HUDEP-2 (cell line): ENCODE measurements at regions not wholly inside any gene's neighbourhood (a gene's known extent, or its start where the extent isn't known, plus 50 kb on each side); places are given as distances from the start of the nearest gene placed in this dataset.
"Not testable (repeated sequence)": the region's sequence is repeated elsewhere in the genome, so short reads cannot be mapped to it uniquely, and the experiment has no call there.

Experiments
- DNase-seq, 76 experiments: peaks; one replicate each; lab custom pipeline; 2025; ENCODE audit not compliant: unreplicated experiment in 76 of 76; lab: John Stamatoyannopoulos, UW

- DNase-seq: no peak
These were observed 279.6 kb downstream of the NUAK1 start for GRCh38 chr12:105858981-105859710.

DNA sequence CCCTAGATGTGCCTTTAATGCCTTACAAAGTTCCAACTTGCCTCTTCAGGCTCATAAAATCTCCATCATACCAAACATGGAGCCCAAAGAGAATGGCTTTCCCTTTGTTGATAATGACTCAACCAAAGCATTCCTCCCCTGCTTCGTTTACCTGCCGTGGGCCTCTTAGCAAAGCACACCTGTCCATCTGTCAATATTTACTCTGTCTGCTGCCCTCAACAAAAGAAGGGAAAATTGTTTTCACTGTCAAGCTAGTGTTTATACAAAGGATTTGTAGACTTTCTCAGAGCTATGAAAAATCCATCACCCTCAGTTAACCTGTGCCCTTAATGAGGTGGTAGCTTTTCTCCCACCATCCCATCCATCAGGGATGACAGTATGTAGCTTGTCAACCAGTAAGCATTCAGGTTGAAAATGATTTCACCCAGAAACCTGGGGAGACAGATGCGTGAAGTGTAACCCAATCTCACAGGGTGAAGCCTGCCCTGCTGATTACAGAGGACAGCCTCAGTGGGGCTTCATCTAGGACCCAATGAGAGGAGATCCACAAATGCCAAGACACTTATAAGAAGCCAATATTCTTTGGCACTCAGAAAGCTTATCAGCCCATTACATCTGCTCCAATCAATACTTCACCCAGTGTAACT lies 278.1 kb downstream of the NUAK1 start:
- DNase-seq: no peak

DNA sequence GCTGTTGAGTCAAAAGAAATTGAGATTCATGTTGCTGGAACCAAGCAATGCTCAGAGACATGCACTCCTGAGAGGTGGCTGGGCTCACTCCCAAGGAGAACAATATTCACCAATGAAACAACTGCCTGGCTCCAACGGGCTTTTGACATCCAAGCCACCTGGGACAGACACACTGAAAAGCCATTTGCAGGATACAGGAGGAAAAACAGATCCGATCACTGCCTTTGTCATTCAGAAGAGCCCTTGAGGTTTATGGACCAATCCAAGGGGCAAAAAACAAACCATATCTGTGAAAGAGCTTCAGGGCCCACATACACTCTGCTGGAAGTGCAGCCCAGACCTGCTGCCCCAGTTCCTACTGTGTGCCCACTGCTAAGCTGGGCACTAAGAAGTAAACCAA lies 277.5 kb downstream of the NUAK1 start:
- DNase-seq: no peak

DNA sequence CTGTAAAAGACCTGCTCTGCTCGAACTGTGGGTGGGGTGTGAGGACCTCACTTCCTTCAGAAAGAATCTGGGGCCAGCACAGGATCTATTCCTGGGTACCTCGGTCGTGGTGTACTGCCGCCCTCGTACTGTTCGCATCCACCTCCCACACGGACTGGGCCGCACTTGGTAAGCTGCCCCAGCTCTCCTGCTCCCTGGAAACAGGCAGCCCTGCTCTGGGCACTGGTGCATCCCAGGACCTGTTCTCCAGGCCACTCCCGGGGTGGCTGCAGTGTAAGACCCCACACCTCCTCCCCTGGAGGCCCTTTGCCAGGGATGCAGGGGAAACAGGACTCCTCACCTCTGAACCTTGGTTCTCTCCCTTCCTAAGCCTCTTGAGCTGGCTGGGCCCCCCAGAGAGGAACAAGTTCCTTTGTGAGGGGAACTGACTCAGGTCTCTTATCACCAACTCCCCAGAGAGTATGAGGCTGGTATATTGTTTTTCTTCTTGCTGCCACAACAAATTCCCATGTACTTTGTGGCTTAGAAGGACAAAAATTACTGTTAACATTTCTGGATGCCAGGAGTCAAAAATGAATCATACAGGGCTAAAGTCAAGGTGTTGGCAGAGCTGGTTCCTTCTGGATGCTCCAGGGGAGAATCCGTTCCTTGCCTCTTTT lies 276.5 kb downstream of the NUAK1 start:
- no peak for DNase-seq

DNA sequence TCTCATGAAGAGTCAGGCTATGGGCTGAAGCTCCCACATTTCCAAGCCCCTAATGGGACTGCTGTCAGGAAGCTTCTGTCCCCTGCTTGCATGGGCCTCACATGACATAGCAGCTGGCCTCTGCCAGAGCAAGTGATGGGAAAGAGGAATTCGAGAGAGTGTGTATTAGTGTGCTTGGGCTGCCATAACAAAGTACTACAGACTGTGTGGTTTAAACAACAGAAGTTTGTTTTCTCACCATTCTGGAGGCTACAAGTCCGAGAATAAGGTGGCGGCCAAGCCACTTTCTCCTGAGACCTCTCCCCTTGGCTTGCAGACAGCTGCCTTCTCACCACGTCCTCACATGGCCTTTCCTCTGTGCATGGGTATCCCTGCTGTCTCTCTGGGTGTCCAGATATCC lies 274.4 kb downstream of the NUAK1 start:
- no peak for DNase-seq

DNA sequence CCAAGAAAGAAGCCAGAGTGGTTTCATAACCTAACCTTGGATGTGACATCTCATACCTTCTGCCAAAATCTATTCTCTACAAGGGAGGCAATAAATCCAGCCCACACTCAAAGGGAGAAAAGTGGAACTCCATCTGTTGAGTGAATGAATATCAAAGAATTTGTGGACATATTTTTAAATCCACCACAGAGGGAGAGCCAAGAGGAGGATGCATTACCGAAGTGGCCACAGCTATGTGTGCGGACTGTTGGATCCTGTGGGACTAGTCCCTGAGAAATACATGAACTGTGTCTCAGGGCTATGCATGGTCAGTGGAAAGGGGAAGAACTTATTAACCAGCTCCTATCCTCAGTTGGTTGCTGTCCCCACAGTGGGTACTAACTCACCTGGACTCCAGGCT lies 273.9 kb downstream of the NUAK1 start:
- no peak for DNase-seq

GRCh38 chr12:105865886-105866285 lies 272.9 kb downstream of the NUAK1 start:
- DNase-seq: no peak

DNA sequence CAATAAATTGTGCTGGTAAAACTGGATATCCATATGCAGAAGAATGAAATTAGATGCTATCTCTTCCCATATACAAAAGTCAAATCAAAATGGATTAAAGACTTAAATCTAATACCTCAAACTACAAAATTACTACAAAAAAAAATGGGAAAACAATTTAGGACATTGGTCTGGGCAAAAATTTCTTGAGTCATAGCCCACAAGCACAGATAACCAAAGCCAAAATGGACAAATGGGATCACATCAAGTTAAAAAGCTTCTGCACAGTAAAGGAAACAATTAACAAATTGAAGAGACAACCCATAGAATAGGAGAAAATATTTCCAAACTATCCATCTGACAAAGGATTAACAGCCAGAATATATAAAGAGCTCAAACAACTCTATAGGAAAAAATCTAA lies 264.6 kb downstream of the NUAK1 start:
- DNase-seq: no peak

DNA sequence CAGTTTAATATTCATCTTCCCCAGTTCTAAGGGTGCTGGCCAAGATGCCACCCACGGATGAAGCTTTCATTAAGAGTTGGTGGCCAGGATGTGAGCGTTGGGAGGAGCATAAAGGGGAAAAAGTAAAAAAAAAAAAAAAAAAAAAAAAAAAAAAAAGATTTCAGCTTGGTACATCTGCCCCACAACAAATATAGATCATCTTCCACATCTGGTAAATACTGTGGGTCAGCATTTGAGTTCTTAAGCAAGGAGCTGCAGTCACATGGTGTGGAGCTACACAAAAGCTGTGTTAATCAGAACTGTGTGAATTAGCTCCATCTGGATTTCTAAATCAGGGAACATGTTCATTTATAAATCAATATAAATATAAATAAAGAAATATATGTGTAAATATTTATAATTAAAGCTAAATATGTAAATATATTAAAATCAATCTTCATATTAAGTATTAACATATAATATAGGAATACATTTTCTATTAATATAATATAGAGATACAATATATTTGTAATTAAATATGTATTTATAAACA lies 262.3 kb downstream of the NUAK1 start:
- DNase-seq: no peak

GRCh38 chr12:105878964-105879363 lies 259.8 kb downstream of the NUAK1 start:
- no peak for DNase-seq

DNA sequence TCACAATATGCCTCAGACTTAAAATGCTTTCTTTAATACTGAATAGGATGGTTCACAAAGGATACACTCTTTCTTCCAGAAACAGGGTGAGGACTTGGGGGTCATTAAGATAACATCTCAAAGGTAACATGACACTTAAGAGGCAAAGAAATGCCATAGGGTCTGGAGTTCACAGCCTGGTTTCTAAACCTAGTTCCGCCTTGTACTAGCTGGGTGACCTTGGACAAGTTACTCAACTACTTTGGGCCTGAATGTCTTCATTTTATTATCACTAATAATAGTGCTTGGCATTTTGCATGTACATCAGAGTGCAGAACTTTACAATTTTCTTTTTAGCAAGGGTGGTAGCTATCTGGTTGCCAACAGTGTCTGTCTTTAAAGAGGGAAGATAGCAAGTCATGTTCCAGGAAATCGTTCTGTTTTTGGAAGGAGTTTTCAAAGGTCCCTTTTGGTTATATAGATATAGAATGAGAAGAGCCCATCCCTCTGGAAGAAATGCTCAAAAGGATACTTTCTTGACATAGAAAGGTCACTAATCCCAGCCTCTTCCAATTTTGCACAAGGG lies 257.8 kb downstream of the NUAK1 start:
- no peak for DNase-seq

DNA sequence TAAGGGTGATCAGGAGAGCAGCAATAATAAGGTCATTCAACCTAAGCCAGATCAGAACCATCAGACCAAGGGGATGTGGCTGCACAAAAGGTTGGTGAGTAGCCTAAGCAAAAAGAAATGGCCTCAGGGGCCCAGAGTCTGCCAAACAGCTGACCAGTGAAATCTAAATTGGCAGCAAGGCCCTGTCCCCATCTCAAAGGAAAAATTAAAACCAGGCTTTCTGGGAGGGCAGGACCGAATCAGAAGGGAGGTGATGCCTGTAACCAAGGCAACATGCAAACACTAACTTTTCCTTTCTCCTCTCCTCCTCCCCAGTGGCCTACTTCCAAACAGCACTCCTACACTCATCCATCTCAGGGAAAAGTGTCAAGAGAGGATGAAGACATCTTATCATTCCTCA lies 256.4 kb downstream of the NUAK1 start:
- no peak for DNase-seq

GRCh38 chr12:105887131-105887530 lies 251.6 kb downstream of the NUAK1 start:
- no peak for DNase-seq

GRCh38 chr12:105888696-105889095 lies 250.1 kb downstream of the NUAK1 start:
- no peak for DNase-seq

DNA sequence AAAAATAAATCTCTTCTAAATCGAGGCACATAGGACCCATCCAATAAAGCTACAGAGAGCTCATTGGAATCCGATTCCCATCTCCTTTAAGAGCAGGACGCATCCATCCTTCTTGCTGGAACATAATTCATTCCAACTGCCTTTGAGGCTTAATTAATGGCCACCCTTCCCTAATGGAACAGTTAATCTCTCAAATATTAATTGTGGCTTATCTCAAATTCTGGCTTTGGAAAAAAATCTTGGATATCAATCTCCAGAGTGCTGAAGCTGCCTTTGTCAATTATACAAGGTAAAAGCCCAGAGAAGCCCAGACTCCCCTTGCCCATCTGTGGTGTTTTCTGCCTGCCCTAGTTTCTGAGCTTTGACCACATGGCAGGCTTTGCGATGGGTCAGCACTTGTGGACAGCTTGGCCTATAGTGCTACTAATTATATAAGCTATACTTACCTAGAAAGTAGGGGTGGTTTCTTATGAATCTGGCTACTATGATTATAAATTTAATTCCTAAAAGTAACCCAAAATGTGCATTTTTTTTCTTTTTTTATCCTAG lies 246.3 kb downstream of the NUAK1 start:
- no peak for DNase-seq

DNA sequence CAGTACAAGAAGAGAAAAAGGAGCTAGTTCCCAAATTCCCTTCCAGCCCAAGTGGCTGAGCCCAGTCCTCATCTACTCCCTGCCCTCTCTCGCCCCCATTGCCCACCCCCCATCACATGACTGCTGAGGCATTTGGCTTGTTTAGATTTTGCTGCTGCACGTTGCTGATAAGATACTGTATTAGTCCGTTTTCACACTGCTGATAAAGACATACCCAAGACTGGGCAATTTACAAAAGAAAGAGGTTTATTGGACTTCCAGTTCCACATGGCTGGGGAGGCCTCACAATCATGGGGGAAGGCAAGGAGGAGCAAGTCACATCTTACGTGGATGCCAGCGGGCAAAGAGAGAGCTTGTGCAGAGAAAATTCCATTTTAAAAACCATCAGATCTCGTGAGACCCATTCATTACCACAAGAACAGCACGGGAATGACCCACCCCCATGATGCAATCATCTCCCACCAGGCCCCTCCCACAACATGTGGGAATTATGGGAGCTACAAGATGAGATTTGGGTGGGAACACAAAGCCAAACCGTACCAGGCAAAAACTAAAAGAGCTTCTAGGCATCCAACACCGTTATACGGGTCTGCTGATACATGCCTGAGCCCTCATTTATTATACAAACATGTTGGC lies 243.4 kb downstream of the NUAK1 start:
- DNase-seq: not testable (repeated sequence)

DNA sequence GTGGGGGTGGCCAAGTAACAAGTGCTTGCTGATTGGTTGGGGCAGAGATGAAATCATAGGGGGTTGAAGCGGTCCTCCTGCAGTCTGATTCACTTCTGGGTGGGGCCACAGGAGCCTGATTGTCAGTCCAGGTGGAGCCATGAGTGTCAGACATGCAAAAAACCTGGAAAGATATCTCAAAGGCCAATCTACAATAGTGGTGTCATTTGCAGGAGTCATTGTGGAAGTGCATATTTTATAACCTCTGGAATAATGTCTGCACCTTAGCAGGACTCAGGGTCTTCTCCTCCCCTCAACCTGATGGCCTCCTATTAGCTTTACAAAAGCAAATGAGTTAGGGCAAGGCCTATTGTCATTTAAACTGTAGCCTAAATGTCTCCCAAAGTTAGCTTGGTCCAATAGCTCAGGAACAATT lies 241.4 kb downstream of the NUAK1 start:
- no peak for DNase-seq

GRCh38 chr12:105898271-105898670 lies 240.5 kb downstream of the NUAK1 start:
- not testable (repeated sequence) for DNase-seq

GRCh38 chr12:105899589-105899988 lies 239.2 kb downstream of the NUAK1 start:
- DNase-seq: no peak

DNA sequence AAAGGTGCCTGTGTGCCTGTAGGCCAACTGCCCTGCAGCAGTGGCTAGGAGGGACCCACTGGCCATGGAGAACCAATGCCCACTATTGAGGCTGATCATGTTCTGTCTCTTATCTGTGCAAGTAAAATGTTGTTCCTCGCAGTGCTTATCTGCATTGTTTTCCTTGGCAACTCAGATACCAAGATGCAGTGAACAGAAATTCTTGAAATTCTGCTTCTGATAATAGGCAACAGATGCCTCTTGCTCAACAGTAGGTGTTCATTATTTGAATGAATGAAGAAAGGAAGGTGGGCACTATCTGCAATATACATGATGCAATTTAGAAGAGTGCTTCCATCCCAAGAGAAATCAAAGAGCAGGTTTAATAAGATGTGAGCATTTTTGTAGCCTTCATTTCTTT lies 232.2 kb downstream of the NUAK1 start:
- no peak for DNase-seq

DNA sequence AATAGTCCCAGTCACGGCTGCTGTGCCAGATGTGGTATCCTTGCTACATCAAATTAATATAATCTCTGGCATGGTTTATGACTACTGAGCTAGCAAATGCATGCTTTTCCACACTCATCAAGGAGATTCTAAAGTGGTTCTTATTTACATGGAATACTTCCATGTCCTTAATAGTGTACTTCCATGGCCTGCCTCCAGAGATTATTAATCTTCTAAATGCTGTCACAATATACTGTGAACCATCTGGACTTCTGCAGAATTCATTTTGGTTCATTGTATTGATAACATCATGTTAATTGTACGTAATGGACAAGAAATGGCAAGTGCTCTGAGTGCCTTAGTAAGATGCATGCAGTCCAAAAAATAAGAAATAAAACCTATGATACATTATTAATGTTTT lies 230.8 kb downstream of the NUAK1 start:
- no peak for DNase-seq
